Mesendoderm (in vitro differentiated cells): ENCODE measurements at regions not wholly inside any gene's neighbourhood (a gene's known extent, or its start where the extent isn't known, plus 50 kb on each side); places are given as distances from the start of the nearest gene placed in this dataset.

Source experiments
- DNase-seq: peaks from one replicate; pipeline ENCODE4 v3.0.0; 2013
- H2AK5ac ChIP-seq: 2 replicates; pipeline ENCODE4 v1.6.1; 2013; ENCODE audit warnings: low read length, inconsistent platforms
- H2BK120ac ChIP-seq: 2 replicates; pipeline ENCODE4 v1.6.1; 2013; ENCODE audit warnings: low read depth, mild to moderate bottlenecking, low read length, moderate library complexity, mixed read lengths
- H2BK15ac ChIP-seq: replicated peaks from 2 replicates; pipeline ENCODE4 v1.6.1; 2013; ENCODE audit warnings: low read depth, mild to moderate bottlenecking, moderate library complexity
- H2BK5ac ChIP-seq: 2 replicates; pipeline ENCODE4 v1.6.1; 2013; ENCODE audit warnings: low read length, inconsistent platforms
- H3K18ac ChIP-seq: 2 replicates; pipeline ENCODE4 v1.6.1; 2013; ENCODE audit warnings: mild to moderate bottlenecking, low read length, mixed read lengths
- H3K23ac ChIP-seq: one replicate; pipeline ENCODE4 v1.6.1; 2013; ENCODE audit warnings: low read length
- H3K27ac ChIP-seq: 2 replicates; pipeline ENCODE4 v1.5.1; 2013; ENCODE audit warnings: low read depth, mild to moderate bottlenecking, inconsistent platforms, low read length, moderate library complexity
- H3K27me3 ChIP-seq: 2 replicates; pipeline ENCODE4 v1.6.1; 2013; ENCODE audit warnings: low read length, control low read depth, mild to moderate bottlenecking, inconsistent platforms; ENCODE audit not compliant: insufficient read depth, poor library complexity
- H3K36me3 ChIP-seq: 2 replicates; pipeline ENCODE4 v1.6.1; 2013; ENCODE audit warnings: low read length, inconsistent platforms; ENCODE audit not compliant: control insufficient read depth, insufficient read depth
- H3K4ac ChIP-seq: one replicate; pipeline ENCODE4 v1.6.1; 2013; ENCODE audit warnings: low read depth, mild to moderate bottlenecking, low read length, moderate library complexity
- H3K4me1 ChIP-seq: 2 replicates; pipeline ENCODE4 v1.6.1; 2013; ENCODE audit warnings: low read depth, low read length, inconsistent platforms; ENCODE audit not compliant: control insufficient read depth
- H3K4me2 ChIP-seq: 2 replicates; pipeline ENCODE4 v1.6.1; 2013; ENCODE audit warnings: low read length
- H3K4me3 ChIP-seq: 2 replicates; pipeline ENCODE4 v1.5.1; 2013; ENCODE audit warnings: mild to moderate bottlenecking, low read length
- H3K56ac ChIP-seq: one replicate; pipeline ENCODE4 v1.6.1; 2013; ENCODE audit warnings: low read length
- H3K79me1 ChIP-seq: 2 replicates; pipeline ENCODE4 v1.6.1; 2013; ENCODE audit warnings: low read length, inconsistent platforms
- H3K79me2 ChIP-seq: 2 replicates; pipeline ENCODE4 v1.6.1; 2013; ENCODE audit warnings: mild to moderate bottlenecking, low read length; ENCODE audit not compliant: control insufficient read depth, insufficient read depth
- H3K9ac ChIP-seq: 2 replicates; pipeline ENCODE4 v1.6.1; 2013; ENCODE audit warnings: low read length, inconsistent platforms
- H4K5ac ChIP-seq: one replicate; pipeline ENCODE4 v1.6.1; 2013; ENCODE audit warnings: low read length
- H4K8ac ChIP-seq: one replicate; pipeline ENCODE4 v1.6.1; 2013; ENCODE audit warnings: low read depth, mild to moderate bottlenecking, control low read depth, low read length, moderate library complexity
- WGBS: extraction: QIAGEN DNeasy Blood & Tissue Kit; methylation state at CpG from one replicate; pipeline ENCODE4 v1.1.7; 2013; ENCODE audit warnings: low lambda C conversion rate, missing lambda C conversion rate; ENCODE audit not compliant: insufficient coverage; ENCODE audit errors: extremely low coverage; 5-methylcytosine and 5-hydroxymethylcytosine counted together

DNA sequence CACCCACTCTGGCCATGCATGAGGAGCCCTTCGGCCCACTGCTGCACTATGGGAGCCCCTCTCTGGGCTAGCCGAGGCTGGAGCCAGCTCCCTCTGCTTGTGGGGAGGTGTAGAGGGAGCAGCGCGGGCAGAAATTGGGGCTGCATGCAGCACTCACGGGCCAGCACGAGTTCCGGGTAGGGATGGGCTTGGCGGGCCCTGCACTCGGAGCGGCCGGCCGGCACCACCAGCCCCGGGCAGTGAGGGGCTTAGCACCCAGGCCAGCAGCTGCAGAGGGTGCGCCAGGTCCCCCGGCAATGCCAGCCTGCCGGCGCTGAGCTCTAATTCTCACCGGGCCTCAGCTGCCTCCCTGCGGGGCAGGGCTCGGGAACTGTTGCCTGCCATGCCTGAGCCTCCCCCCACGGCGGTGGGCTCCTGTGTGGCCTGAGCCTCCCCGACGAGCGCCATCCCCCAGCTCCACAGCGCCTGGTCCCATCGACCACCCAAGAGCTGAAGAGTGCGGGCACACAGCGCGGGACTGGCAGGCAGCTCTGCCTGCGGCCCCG, 209.0 kb downstream of the LTN1 start:
- Histone ChIP-seq H2BK120ac (no peak overlapping the region), H4K5ac (no peak overlapping the region), H3K79me2 (no peaks in the 10 kb centered on the region), H3K4me3 (no peak overlapping the region), H3K4ac (no peak overlapping the region), H4K8ac (no peak overlapping the region), H3K4me2 (no peak overlapping the region), H3K79me1 (no peaks in the 10 kb centered on the region), H3K18ac (no peak overlapping the region), H3K27ac (no peak overlapping the region), H3K36me3 (no peaks in the 10 kb centered on the region), H3K56ac (no peak overlapping the region), H2AK5ac (no peak overlapping the region), H3K23ac (no peak overlapping the region), H2BK5ac (no peak overlapping the region), H3K9ac (no peak overlapping the region), H3K27me3 (no peaks in the 10 kb centered on the region), H3K4me1 (no peaks in the 10 kb centered on the region), H2BK15ac (no peak overlapping the region)
- DNase-seq: no peak
- no CpG with 5 or more reads among the region's 32 CpGs for WGBS

DNA sequence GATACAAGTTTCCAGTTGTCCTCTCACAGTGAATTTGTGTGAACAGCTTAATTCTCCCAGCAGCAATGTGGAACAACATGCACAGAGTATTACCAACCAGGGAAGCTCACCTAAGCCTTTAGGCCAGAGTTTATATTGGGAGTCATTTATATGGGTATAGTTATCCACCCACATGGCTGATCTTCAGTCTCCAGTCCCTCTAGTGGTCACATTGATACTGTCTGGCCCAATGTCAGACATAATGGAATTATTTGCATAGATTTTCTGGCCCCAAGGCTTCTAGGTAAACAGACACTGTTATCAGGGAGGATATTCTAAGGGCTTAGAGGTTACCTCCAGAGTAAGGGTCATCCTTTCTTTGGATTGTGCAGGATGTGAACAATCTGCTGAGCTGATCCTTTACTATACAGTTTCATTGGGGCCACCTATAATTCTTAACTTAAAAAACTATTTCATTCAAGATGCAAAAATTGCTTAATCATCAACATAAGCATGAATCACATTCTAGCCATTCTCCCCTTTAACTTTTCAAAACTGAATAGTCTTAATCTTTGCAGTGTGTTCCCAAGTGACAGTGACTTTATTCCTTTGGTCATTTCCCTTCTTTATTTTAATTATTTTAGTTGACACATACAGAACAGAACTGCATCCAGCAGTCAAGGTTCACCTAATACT, 210.9 kb downstream of the LTN1 start:
- H2AK5ac ChIP-seq: no peak overlapping the region

DNA sequence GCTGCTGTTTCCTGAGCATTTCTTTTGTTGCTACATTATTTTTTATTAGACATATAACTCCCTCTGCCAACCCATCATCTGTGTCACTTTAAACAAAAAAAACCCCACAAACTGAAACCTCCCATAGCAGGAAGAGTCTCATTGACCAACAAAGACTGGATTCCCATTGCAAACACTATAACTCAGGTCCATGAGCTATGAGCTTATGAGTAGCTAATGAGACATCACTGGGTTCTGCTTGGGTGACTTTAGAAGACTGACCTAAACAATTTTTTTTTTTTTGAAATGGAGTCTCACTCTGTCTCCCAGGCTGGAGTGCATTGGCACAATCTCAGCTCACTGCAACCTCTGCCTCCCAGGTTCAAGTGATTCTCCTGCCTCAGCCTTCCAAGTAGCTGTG, 212.8 kb downstream of the LTN1 start:
- no peaks in the 10 kb centered on the region for H3K79me1 ChIP-seq
- H3K56ac ChIP-seq: no peak overlapping the region
- H3K4me2 ChIP-seq: no peak overlapping the region
- H2BK120ac ChIP-seq: no peak overlapping the region
- no peaks in the 10 kb centered on the region for H3K36me3 ChIP-seq
- no peaks in the 10 kb centered on the region for H3K79me2 ChIP-seq
- H3K4me3 ChIP-seq: no peak overlapping the region
- H3K27ac ChIP-seq: no peak overlapping the region
- no peak overlapping the region for H3K4ac ChIP-seq
- no peak overlapping the region for H2BK15ac ChIP-seq
- H4K8ac ChIP-seq: no peak overlapping the region
- no peak overlapping the region for H3K18ac ChIP-seq
- no peak overlapping the region for H2AK5ac ChIP-seq
- no peak overlapping the region for H4K5ac ChIP-seq
- H3K23ac ChIP-seq: no peak overlapping the region
- no peaks in the 10 kb centered on the region for H3K27me3 ChIP-seq
- H2BK5ac ChIP-seq: no peak overlapping the region
- no peak overlapping the region for H3K9ac ChIP-seq
- DNase-seq: no peak
- no peaks in the 10 kb centered on the region for H3K4me1 ChIP-seq

More for the DNA sequence above, 210.9 kb downstream of the LTN1 start:
- Histone ChIP-seq H3K27me3 (no peaks in the 10 kb centered on the region), H3K36me3 (no peaks in the 10 kb centered on the region), H4K8ac (no peak overlapping the region), H2BK5ac (no peak overlapping the region), H4K5ac (no peak overlapping the region), H2BK120ac (no peak overlapping the region), H3K9ac (no peak overlapping the region), H3K56ac (no peak overlapping the region), H3K23ac (no peak overlapping the region), H3K79me2 (no peaks in the 10 kb centered on the region), H3K4me2 (no peak overlapping the region), H3K27ac (no peak overlapping the region), H3K79me1 (no peaks in the 10 kb centered on the region), H3K4ac (no peak overlapping the region), H3K18ac (no peak overlapping the region), H3K4me3 (no peak overlapping the region), H3K4me1 (no peaks in the 10 kb centered on the region), H2BK15ac (no peak overlapping the region)
- DNase-seq: no peak

DNA sequence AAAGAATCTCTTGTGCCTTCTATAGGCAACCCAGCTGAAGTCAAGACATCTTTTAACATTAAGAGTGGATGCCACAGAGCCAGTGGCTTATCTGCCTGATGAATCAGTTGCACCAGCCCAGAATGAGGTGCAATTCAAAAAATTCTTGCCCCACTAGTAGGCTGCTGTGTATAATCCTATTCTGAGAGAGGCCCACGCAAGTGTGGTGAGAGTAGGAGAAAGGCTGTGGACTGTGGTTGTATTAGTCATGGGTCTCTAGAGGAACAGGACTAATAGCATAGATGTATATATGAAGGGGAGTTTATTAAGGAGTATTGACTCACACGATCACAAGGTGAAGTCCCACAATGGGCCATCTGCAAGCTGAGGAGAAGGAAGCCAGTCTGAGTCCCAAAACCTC, 216.4 kb downstream of the LTN1 start:
- no peak overlapping the region for H4K5ac ChIP-seq
- no peak overlapping the region for H2BK120ac ChIP-seq
- H2AK5ac ChIP-seq: no peak overlapping the region
- H3K18ac ChIP-seq: no peak overlapping the region
- H2BK5ac ChIP-seq: no peak overlapping the region
- no peak for DNase-seq
- H3K79me1 ChIP-seq: no peaks in the 10 kb centered on the region
- H3K56ac ChIP-seq: no peak overlapping the region
- no peaks in the 10 kb centered on the region for H3K79me2 ChIP-seq
- H3K27me3 ChIP-seq: no peaks in the 10 kb centered on the region
- no peak overlapping the region for H3K23ac ChIP-seq
- H3K9ac ChIP-seq: no peak overlapping the region
- no peak overlapping the region for H3K4ac ChIP-seq
- H3K36me3 ChIP-seq: no peaks in the 10 kb centered on the region
- H3K4me2 ChIP-seq: no peak overlapping the region
- H3K27ac ChIP-seq: no peak overlapping the region
- no peak overlapping the region for H2BK15ac ChIP-seq
- WGBS: no CpG with 5 or more reads among the region's 2 CpGs
- H3K4me3 ChIP-seq: no peak overlapping the region
- no peak overlapping the region for H4K8ac ChIP-seq
- H3K4me1 ChIP-seq: no peaks in the 10 kb centered on the region

DNA sequence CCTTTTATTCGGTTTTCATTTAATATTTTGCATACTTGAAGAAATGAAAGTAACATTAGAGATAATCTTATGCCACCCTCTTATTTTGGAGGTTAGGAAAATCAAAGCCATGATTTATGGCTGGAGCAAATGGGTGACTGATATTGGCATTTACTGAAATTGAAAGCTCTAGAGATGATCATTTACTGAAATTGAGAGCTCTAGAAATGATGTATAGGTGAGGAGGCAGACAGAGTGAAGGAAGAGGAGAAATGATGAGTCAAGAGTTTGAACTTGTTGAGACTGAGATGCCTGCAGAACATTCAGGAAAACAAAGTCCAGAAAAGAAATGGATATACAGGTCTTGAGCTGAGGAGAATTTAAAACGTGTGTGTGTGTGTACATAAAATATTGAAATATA, 217.6 kb downstream of the LTN1 start:
- no peak overlapping the region for H2BK5ac ChIP-seq
- H3K4me3 ChIP-seq: no peak overlapping the region
- no peaks in the 10 kb centered on the region for H3K4me1 ChIP-seq

DNA sequence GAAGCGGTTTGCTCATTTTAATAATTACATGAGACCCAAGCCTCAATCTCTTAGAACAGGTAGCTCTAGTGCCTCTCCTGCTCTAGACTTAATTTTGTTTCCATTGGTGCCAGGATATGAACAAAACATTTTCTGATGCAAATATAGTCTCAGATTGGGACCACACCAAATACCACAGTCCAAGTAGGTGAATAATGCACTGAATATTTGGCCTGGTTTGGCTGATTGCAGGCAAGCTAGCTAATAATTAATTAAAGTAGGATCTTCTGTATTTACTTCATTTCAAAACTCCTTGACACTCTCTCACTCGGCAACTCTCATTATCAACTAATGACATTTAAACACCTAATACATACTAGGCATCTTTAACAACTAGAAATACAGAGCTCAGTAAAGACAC, 219.6 kb downstream of the LTN1 start:
- Histone ChIP-seq H3K79me2 (no peaks in the 10 kb centered on the region), H3K4me1 (no peaks in the 10 kb centered on the region), H4K5ac (no peak overlapping the region), H3K56ac (no peak overlapping the region), H3K36me3 (no peaks in the 10 kb centered on the region), H3K23ac (no peak overlapping the region), H3K27ac (no peak overlapping the region), H3K79me1 (no peaks in the 10 kb centered on the region), H3K9ac (no peak overlapping the region), H2BK15ac (no peak overlapping the region), H3K27me3 (no peaks in the 10 kb centered on the region), H2BK5ac (no peak overlapping the region), H2AK5ac (no peak overlapping the region), H4K8ac (no peak overlapping the region), H3K4ac (no peak overlapping the region), H3K18ac (no peak overlapping the region), H2BK120ac (no peak overlapping the region), H3K4me3 (no peak overlapping the region), H3K4me2 (no peak overlapping the region)
- DNase-seq: no peak
- WGBS: no CpG with 5 or more reads among the region's 2 CpGs

More for the DNA sequence above, 217.6 kb downstream of the LTN1 start:
- Histone ChIP-seq H3K27ac (no peak overlapping the region), H3K4me2 (no peak overlapping the region), H3K36me3 (no peaks in the 10 kb centered on the region), H3K79me1 (no peaks in the 10 kb centered on the region), H2BK120ac (no peak overlapping the region), H3K27me3 (no peaks in the 10 kb centered on the region), H2BK15ac (no peak overlapping the region), H3K4ac (no peak overlapping the region), H3K9ac (no peak overlapping the region), H3K18ac (no peak overlapping the region), H2AK5ac (no peak overlapping the region), H3K56ac (no peak overlapping the region), H4K5ac (no peak overlapping the region), H4K8ac (no peak overlapping the region), H3K23ac (no peak overlapping the region), H3K79me2 (no peaks in the 10 kb centered on the region)
- DNase-seq: no peak
- WGBS: no CpG with 5 or more reads among the region's 2 CpGs
